WERI-Rb-1 (cell line): ENCODE measurements at regions not wholly inside any gene's neighbourhood (a gene's known extent, or its start where the extent isn't known, plus 50 kb on each side); places are given as distances from the start of the nearest gene placed in this dataset.
"Not testable (repeated sequence)": the region's sequence is repeated elsewhere in the genome, so short reads cannot be mapped to it uniquely, and the experiment has no call there.

Experiments used
- DNase-seq: peaks from one replicate; pipeline ENCODE4 v3.0.0-alpha.2; 2020
- H3K27ac ChIP-seq: fragments of 250-450 bp; sonication (Bioruptor Pico); 2 replicates; pipeline ENCODE4 v1.5.1; 2020; ENCODE audit warnings: mild to moderate bottlenecking, moderate library complexity
- H3K27me3 ChIP-seq: fragments of 250-450 bp; sonication (Bioruptor Pico); 2 replicates; pipeline ENCODE4 v1.5.1; 2021; ENCODE audit warnings: mild to moderate bottlenecking, low read depth, moderate library complexity; ENCODE audit not compliant: insufficient read depth, severe bottlenecking
- H3K36me3 ChIP-seq: fragments of 250-450 bp; sonication (Bioruptor Pico); 2 replicates; pipeline ENCODE4 v1.5.1; 2020; ENCODE audit warnings: mild to moderate bottlenecking, moderate library complexity
- H3K4me3 ChIP-seq: 2 replicates; pipeline ENCODE4 v1.5.1; 2011; ENCODE audit warnings: low read depth, mild to moderate bottlenecking, control low read depth, low read length
- H3K9me3 ChIP-seq: fragments of 250-450 bp; sonication (Bioruptor Pico); 2 replicates; pipeline ENCODE4 v1.5.1; 2021; ENCODE audit warnings: mild to moderate bottlenecking, moderate library complexity; ENCODE audit not compliant: severe bottlenecking
- TF ChIP-seq, protein P1 (sequence below): IDR thresholded peaks from 2 replicates; pipeline ENCODE4 v1.5.1; 2011; ENCODE audit warnings: low read depth, mild to moderate bottlenecking, control low read depth, inconsistent platforms, low read length

DNA sequence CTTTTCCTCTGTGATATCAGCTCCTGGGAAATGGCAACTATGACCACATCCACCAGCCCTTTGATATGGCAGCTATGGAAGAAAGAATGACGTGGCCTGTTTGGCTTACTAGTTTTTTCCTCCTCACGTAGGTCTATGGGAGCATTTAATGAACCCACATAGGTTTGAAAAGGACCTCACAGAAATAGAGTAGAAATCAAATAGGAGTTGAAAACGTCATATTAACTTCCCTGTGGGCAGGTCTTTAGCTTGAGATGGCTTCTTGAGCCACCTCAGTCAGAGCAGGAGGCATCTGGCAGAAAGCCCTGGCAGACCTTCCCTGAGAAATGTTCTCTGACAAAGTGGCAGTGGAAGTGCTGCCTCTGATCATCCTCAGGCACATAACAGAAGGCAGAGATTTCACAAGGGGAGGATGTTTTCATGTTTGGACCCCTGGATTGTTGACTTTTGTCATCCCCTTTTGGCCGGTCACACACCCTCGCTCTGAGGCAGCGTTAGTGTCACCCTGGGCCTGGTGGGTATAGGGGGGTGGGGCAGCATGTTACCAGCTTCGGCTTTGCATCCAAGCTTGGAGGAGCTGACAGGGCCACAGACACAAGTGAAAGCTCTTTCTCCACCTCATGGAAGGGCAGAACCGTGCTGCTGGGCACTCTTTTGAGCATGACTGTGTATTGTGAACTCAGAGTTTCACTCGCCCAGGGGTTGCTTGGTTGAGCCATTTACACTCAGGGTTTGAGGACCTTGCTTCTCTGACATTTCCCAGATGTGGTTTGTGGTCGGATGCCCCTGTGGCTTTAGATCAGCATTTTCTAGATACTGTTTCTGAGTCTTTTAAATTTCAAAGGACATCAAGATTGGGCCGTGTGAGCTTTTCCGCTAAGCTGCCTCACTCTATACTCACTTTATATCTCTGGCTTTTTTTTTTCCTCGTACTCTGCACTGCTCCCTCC, 184.2 kb downstream of the STK31 start:
- Histone ChIP-seq H3K27ac (no peak overlapping the region), H3K4me3 (no peak overlapping the region), H3K27me3 (no peaks in the 10 kb centered on the region), H3K36me3 (no peaks in the 10 kb centered on the region), H3K9me3 (no peaks in the 10 kb centered on the region)
- no peak for DNase-seq
- TF ChIP-seq, protein P1, sequence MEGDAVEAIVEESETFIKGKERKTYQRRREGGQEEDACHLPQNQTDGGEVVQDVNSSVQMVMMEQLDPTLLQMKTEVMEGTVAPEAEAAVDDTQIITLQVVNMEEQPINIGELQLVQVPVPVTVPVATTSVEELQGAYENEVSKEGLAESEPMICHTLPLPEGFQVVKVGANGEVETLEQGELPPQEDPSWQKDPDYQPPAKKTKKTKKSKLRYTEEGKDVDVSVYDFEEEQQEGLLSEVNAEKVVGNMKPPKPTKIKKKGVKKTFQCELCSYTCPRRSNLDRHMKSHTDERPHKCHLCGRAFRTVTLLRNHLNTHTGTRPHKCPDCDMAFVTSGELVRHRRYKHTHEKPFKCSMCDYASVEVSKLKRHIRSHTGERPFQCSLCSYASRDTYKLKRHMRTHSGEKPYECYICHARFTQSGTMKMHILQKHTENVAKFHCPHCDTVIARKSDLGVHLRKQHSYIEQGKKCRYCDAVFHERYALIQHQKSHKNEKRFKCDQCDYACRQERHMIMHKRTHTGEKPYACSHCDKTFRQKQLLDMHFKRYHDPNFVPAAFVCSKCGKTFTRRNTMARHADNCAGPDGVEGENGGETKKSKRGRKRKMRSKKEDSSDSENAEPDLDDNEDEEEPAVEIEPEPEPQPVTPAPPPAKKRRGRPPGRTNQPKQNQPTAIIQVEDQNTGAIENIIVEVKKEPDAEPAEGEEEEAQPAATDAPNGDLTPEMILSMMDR = no peak

- no peaks in the 10 kb centered on the region for H3K9me3 ChIP-seq
- no peak for DNase-seq
- no peaks in the 10 kb centered on the region for H3K27me3 ChIP-seq
- TF ChIP-seq, protein P1 = no peak
- no peak overlapping the region for H3K27ac ChIP-seq
- no peaks in the 10 kb centered on the region for H3K36me3 ChIP-seq
- H3K4me3 ChIP-seq = no peak overlapping the region
Measured at GRCh38 chr7:23894892-23895569, 185.0 kb downstream of the STK31 start.

DNA sequence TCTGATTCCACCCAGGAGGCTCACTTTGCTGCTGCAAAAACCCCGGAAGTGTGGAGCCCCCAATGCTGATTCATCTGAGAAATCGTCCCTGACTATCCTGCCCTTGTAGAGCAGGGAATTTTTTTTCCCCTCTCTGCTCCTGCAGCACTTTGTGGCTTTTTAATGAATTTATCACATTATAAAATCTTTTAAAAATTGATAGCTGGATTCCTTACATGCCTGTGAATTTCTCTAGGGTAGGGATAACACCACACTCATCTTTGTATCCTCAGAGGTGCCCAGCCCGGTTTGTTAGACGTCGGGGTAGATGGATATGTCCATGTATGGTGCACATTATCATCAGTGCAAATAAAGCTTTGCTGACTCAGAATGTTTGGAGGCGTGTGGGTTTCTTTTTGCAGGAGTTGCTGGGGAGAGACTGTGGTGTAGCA, 185.7 kb downstream of the STK31 start:
- no peaks in the 10 kb centered on the region for H3K36me3 ChIP-seq
- DNase-seq = no peak
- no peak overlapping the region for H3K4me3 ChIP-seq
- no peaks in the 10 kb centered on the region for H3K9me3 ChIP-seq
- no peak overlapping the region for H3K27ac ChIP-seq
- H3K27me3 ChIP-seq = no peaks in the 10 kb centered on the region
- TF ChIP-seq, protein P1 = no peak

GRCh38 chr7:23898619-23899018, 188.6 kb downstream of the STK31 start:
- Histone ChIP-seq H3K9me3 (no peaks in the 10 kb centered on the region), H3K27ac (no peak overlapping the region), H3K4me3 (no peak overlapping the region), H3K27me3 (no peaks in the 10 kb centered on the region), H3K36me3 (no peaks in the 10 kb centered on the region)
- no peak for DNase-seq
- TF ChIP-seq, protein P1 = no peak

- not testable (repeated sequence) for H3K27me3 ChIP-seq, H3K9me3 ChIP-seq, H3K36me3 ChIP-seq, DNase-seq, H3K4me3 ChIP-seq, H3K27ac ChIP-seq
Measured at GRCh38 chr7:23904901-23905300, 194.9 kb downstream of the STK31 start.

GRCh38 chr7:23907012-23907411, 197.0 kb downstream of the STK31 start:
- Histone ChIP-seq H3K27me3 (peaks cover 3% of the 10 kb centered on the region), H3K4me3 (no peak overlapping the region), H3K9me3 (no peaks in the 10 kb centered on the region), H3K27ac (no peak overlapping the region), H3K36me3 (no peaks in the 10 kb centered on the region)
- TF ChIP-seq, protein P1 = no peak
- no peak for DNase-seq
